IMR-90 (cell line): ENCODE measurements at regions not wholly inside any gene's neighbourhood (a gene's known extent, or its start where the extent isn't known, plus 50 kb on each side); places are given as distances from the start of the nearest gene placed in this dataset.

Experiments
- ATAC-seq: fragments of 200-7000 bp; cut with Tn5 transposase; 2 replicates; pipeline ENCODE4 v1.9.1; 2020; ENCODE audit warnings: low read depth, mild to moderate bottlenecking, moderate library complexity
- BruUV-seq: library from RNA; stranded (reverse); fragments of 400-500 nt; replicated peaks from 2 replicates; lab custom pipeline; 2021; lab: Mats Ljungman, UMichigan
- CTCF ChIA-PET: fragments of 300-600 bp; formaldehyde crosslinking; extraction: SDS; loops from one replicate; lab custom pipeline; 2021; ENCODE audit warnings: antibody characterized with exemption; lab: Yijun Ruan, JAX
- POLR2A ChIA-PET: fragments of 300-600 bp; sonication (Branson Sonifier 250); formaldehyde crosslinking; loops from one replicate; lab custom pipeline; 2022; ENCODE audit warnings: antibody characterized with exemption; ENCODE audit not compliant: unreplicated experiment; lab: Charles Lee
- DNase-seq: peaks from one replicate; pipeline ENCODE4 v3.0.0; 2013
- H2AFZ ChIP-seq: replicated peaks from 2 replicates; pipeline ENCODE3; 2013; ENCODE audit warnings: low read length, mild to moderate bottlenecking; ENCODE audit not compliant: poor library complexity
- H2AK5ac ChIP-seq: 2 replicates; pipeline ENCODE4 v1.6.1; 2013; ENCODE audit warnings: low read depth, low read length, inconsistent platforms
- H2AK9ac ChIP-seq: replicated peaks from 2 replicates; pipeline ENCODE3; 2013; ENCODE audit warnings: mild to moderate bottlenecking, low read depth, low read length, moderate library complexity; ENCODE audit not compliant: poor library complexity
- H2BK120ac ChIP-seq: 2 replicates; pipeline ENCODE4 v1.6.1; 2013; ENCODE audit warnings: low read depth, low read length, inconsistent platforms
- H2BK15ac ChIP-seq: 3 replicates; pipeline ENCODE4 v1.6.1; 2013; ENCODE audit warnings: low read depth, low read length, inconsistent platforms
- H2BK20ac ChIP-seq: 2 replicates; pipeline ENCODE4 v1.6.1; 2013; ENCODE audit warnings: low read depth, mild to moderate bottlenecking, inconsistent platforms, low read length, moderate library complexity
- H2BK5ac ChIP-seq: 2 replicates; pipeline ENCODE4 v1.6.1; 2013; ENCODE audit warnings: mild to moderate bottlenecking, low read depth, low read length, inconsistent platforms; ENCODE audit not compliant: poor library complexity, severe bottlenecking
- H3K14ac ChIP-seq: replicated peaks from 2 replicates; pipeline ENCODE4 v1.6.1; 2013; ENCODE audit warnings: low read depth, low read length, inconsistent platforms
- H3K18ac ChIP-seq: 2 replicates; pipeline ENCODE4 v1.6.1; 2013; ENCODE audit warnings: low read depth, low read length, control low read depth
- H3K23ac ChIP-seq: 2 replicates; pipeline ENCODE4 v1.6.1; 2013; ENCODE audit warnings: low read depth, low read length, inconsistent platforms
- H3K27ac ChIP-seq: 2 replicates; pipeline ENCODE4 v1.5.1; 2013; ENCODE audit warnings: mild to moderate bottlenecking, control low read depth, low read length; ENCODE audit not compliant: insufficient read depth
- H3K27me3 ChIP-seq: 2 replicates; pipeline ENCODE4 v1.6.1; 2013; ENCODE audit warnings: low read length; ENCODE audit not compliant: control insufficient read depth, insufficient read depth
- H3K36me3 ChIP-seq: 2 replicates; pipeline ENCODE4 v1.6.1; 2013; ENCODE audit warnings: low read length, mixed read lengths; ENCODE audit not compliant: control insufficient read depth, insufficient read depth
- H3K4ac ChIP-seq: 2 replicates; pipeline ENCODE4 v1.6.1; 2013; ENCODE audit warnings: low read depth, low read length, inconsistent platforms
- H3K4me1 ChIP-seq: 2 replicates; pipeline ENCODE4 v1.6.1; 2013; ENCODE audit warnings: low read length, mixed read lengths; ENCODE audit not compliant: control insufficient read depth, insufficient read depth
- H3K4me2 ChIP-seq: 2 replicates; pipeline ENCODE4 v1.6.1; 2013; ENCODE audit warnings: low read depth, mild to moderate bottlenecking, control low read depth, low read length, moderate library complexity
- H3K4me3 ChIP-seq: 2 replicates; pipeline ENCODE4 v1.5.1; 2013; ENCODE audit warnings: low read depth, mild to moderate bottlenecking, control low read depth, low read length, moderate library complexity; ENCODE audit not compliant: insufficient read depth
- H3K56ac ChIP-seq: 2 replicates; pipeline ENCODE4 v1.6.1; 2013; ENCODE audit warnings: low read length, inconsistent platforms; ENCODE audit not compliant: insufficient read depth; ENCODE audit errors: extremely low read depth
- H3K79me1 ChIP-seq, 2 experiments: 2 replicates each; pipeline ENCODE4 v1.6.1; 2013; ENCODE audit warnings: low read length in 2 of 2, inconsistent platforms in 1 of 2, low read depth in 1 of 2
- H3K9ac ChIP-seq: 2 replicates; pipeline ENCODE4 v1.6.1; 2013; ENCODE audit warnings: low read depth, low read length, control low read depth
- H3K9me1 ChIP-seq: 2 replicates; pipeline ENCODE4 v1.6.1; 2013; ENCODE audit warnings: low read length, inconsistent platforms; ENCODE audit not compliant: insufficient read depth
- H3K9me3 ChIP-seq: 2 replicates; pipeline ENCODE4 v1.6.1; 2013; ENCODE audit warnings: low read length; ENCODE audit not compliant: control insufficient read depth, insufficient read depth
- H4K20me1 ChIP-seq: 2 replicates; pipeline ENCODE4 v1.6.1; 2013; ENCODE audit warnings: low read length, inconsistent platforms; ENCODE audit not compliant: insufficient read depth
- H4K5ac ChIP-seq: 2 replicates; pipeline ENCODE4 v1.6.1; 2013; ENCODE audit warnings: mild to moderate bottlenecking, low read depth, low read length, control low read depth
- H4K8ac ChIP-seq, 2 experiments: 2 replicates each; pipeline ENCODE4 v1.6.1; 2013; ENCODE audit warnings: low read depth in 2 of 2, low read length in 2 of 2, control low read depth in 1 of 2, inconsistent platforms in 1 of 2
- H4K91ac ChIP-seq: 2 replicates; pipeline ENCODE4 v1.6.1; 2013; ENCODE audit warnings: low read depth, low read length, inconsistent platforms; ENCODE audit not compliant: insufficient read depth
- BHLHE40 ChIP-seq: fragments of 150-350 bp; IDR thresholded peaks from 2 replicates; pipeline ENCODE4 v1.6.1; 2016; ENCODE audit warnings: mild to moderate bottlenecking, low read depth, low read length
- CEBPB ChIP-seq: IDR thresholded peaks from 2 replicates; pipeline ENCODE4 v1.6.1; 2012; ENCODE audit warnings: low read depth, low read length, improper control_type of control experiment
- CTCF ChIP-seq: conservative IDR thresholded peaks from 2 replicates; pipeline ENCODE4 v1.5.1; 2012; ENCODE audit warnings: mild to moderate bottlenecking, low read depth, low read length, improper control_type of control experiment
- ELK1 ChIP-seq: fragments of 150-350 bp; IDR thresholded peaks from 2 replicates; pipeline ENCODE4 v1.6.1; 2016; ENCODE audit warnings: low read depth, mild to moderate bottlenecking, low read length, moderate library complexity, borderline replicate concordance
- FOS ChIP-seq: fragments of 150-350 bp; IDR thresholded peaks from 2 replicates; pipeline ENCODE4 v1.6.1; 2016; ENCODE audit warnings: low read depth, low read length
- MAFK ChIP-seq: IDR thresholded peaks from 2 replicates; pipeline ENCODE4 v1.6.1; 2012; ENCODE audit warnings: low read depth, low read length, improper control_type of control experiment
- MAZ ChIP-seq: IDR thresholded peaks from 2 replicates; pipeline ENCODE4 v1.6.1; 2012; ENCODE audit warnings: low read depth, mild to moderate bottlenecking, low read length, improper control_type of control experiment, moderate library complexity, borderline replicate concordance
- MXI1 ChIP-seq: IDR thresholded peaks from 2 replicates; pipeline ENCODE4 v1.6.1; 2012; ENCODE audit warnings: low read depth, mild to moderate bottlenecking, low read length, moderate library complexity, borderline replicate concordance
- NFE2L2 ChIP-seq: fragments of 150-350 bp; IDR thresholded peaks from 2 replicates; pipeline ENCODE4 v1.6.1; 2016; ENCODE audit warnings: low read depth, mild to moderate bottlenecking, low read length
- POLR2A ChIP-seq: IDR thresholded peaks from 2 replicates; pipeline ENCODE4 v1.6.1; 2012; ENCODE audit warnings: mild to moderate bottlenecking, low read depth, low read length
- RAD21 ChIP-seq: IDR thresholded peaks from 2 replicates; pipeline ENCODE4 v1.6.1; 2012; ENCODE audit warnings: low read length, improper control_type of control experiment
- RCOR1 ChIP-seq: IDR thresholded peaks from 2 replicates; pipeline ENCODE4 v1.6.1; 2012; ENCODE audit warnings: mild to moderate bottlenecking, low read length, improper control_type of control experiment; ENCODE audit not compliant: insufficient replicate concordance
- RFX5 ChIP-seq: IDR thresholded peaks from 2 replicates; pipeline ENCODE4 v1.8.0; 2012; ENCODE audit warnings: low read depth, mild to moderate bottlenecking, low read length, moderate library complexity
- SMC3 ChIP-seq: fragments of 150-350 bp; IDR thresholded peaks from 2 replicates; pipeline ENCODE4 v1.6.1; 2016; ENCODE audit warnings: low read depth, mild to moderate bottlenecking, antibody characterized with exemption, low read length, moderate library complexity
- WGBS, 2 experiments: methylation state at CpG; one replicate each; pipeline versions ENCODE4 v1.1.5 to v1.1.7; 2013; ENCODE audit warnings: missing lambda C conversion rate in 2 of 2; ENCODE audit not compliant: insufficient read length in 1 of 2; ENCODE audit errors: extremely low coverage in 2 of 2; 5-methylcytosine and 5-hydroxymethylcytosine counted together
- dilution Hi-C: fragments of 300-500 bp; cut with HindIII; formaldehyde crosslinking; loops from one replicate; pipeline ENCODE4 v1.14.3; 2018; ENCODE audit warnings: low sequenced_read_pairs; ENCODE audit not compliant: unreplicated experiment
- in situ Hi-C: fragments of 300-500 bp; cut with MboI; formaldehyde crosslinking; loops from 3 replicates; pipeline ENCODE4 v1.14.3; 2019; ENCODE audit warnings: low sequenced_read_pairs, inconsistent platforms, mixed read lengths
- intact Hi-C: fragments of 100-400 bp; cut with micrococcal nuclease; formaldehyde crosslinking; loops from 2 replicates; pipeline ENCODE4 v1.10.0; 2022
- TF ChIP-seq, protein P1 (sequence below): fragments of 150-350 bp; IDR thresholded peaks from 2 replicates; pipeline ENCODE4 v1.6.1; 2017; ENCODE audit warnings: mild to moderate bottlenecking, antibody characterized with exemption, low read length, low read depth

GRCh38 chr16:86013867-86014266 lies 114.9 kb downstream of the IRF8 start:
- no peak for TF ChIP-seq CEBPB
- TF ChIP-seq ELK1 = no peak
- TF ChIP-seq CTCF = no peak
- TF ChIP-seq RAD21 = no peak
- no peak for TF ChIP-seq MAZ
- TF ChIP-seq RFX5 = no peak
- no peak for TF ChIP-seq RCOR1
- no peak for TF ChIP-seq POLR2A
- no peak for TF ChIP-seq FOS
- no peak for TF ChIP-seq MXI1
- TF ChIP-seq SMC3 = no peak
- TF ChIP-seq NFE2L2 = no peak
- TF ChIP-seq MAFK = no peak
- TF ChIP-seq, protein P1, sequence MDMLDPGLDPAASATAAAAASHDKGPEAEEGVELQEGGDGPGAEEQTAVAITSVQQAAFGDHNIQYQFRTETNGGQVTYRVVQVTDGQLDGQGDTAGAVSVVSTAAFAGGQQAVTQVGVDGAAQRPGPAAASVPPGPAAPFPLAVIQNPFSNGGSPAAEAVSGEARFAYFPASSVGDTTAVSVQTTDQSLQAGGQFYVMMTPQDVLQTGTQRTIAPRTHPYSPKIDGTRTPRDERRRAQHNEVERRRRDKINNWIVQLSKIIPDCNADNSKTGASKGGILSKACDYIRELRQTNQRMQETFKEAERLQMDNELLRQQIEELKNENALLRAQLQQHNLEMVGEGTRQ = no peak
- no peak for TF ChIP-seq BHLHE40

More at GRCh38 chr16:86013867-86014266, 114.9 kb downstream of the IRF8 start:
- Histone ChIP-seq H2AK9ac (no peak overlapping the region), H3K4me1 (no peaks in the 10 kb centered on the region), H3K18ac (no peak overlapping the region), H4K8ac (no peak overlapping the region), H3K79me1 (no peaks in the 10 kb centered on the region), H3K4me3 (no peak overlapping the region), H4K20me1 (no peaks in the 10 kb centered on the region), H3K23ac (no peak overlapping the region), H3K56ac (no peak overlapping the region), H4K5ac (no peak overlapping the region), H2BK15ac (no peak overlapping the region), H3K4ac (no peak overlapping the region), H2BK5ac (no peak overlapping the region), H2BK20ac (no peak overlapping the region), H3K27me3 (peaks cover 47% of the 10 kb centered on the region), H3K4me2 (no peak overlapping the region), H2BK120ac (no peak overlapping the region), H4K91ac (no peak overlapping the region), H3K14ac (no peak overlapping the region), H2AFZ (no peak overlapping the region), H3K9me3 (no peaks in the 10 kb centered on the region; the same call in 1 of the 2 replicates), H2AK5ac (no peak overlapping the region), H3K9ac (no peak overlapping the region), H3K9me1 (no peaks in the 10 kb centered on the region), H3K27ac (no peak overlapping the region), H3K36me3 (no peaks in the 10 kb centered on the region)
- intact Hi-C loops = no loop called here
- WGBS, 2 experiments = no CpG with 5 or more reads among the region's 2 CpGs
- dilution Hi-C loops = no loop called here
- POLR2A ChIA-PET = no interaction called here
- BruUV-seq = no TSS peak
- no peak for ATAC-seq
- DNase-seq = no peak
- CTCF ChIA-PET = interaction anchor here (0.8 to 0.9 kb wide), 2 partner anchors 193 to 194 kb away, joined by 5 to 6 read pairs; no protein-coding TSS in a partner anchor
- in situ Hi-C loops = no loop called here
